ENCODE measurements at regions not wholly inside any gene's neighbourhood (a gene's known extent, or its start where the extent isn't known, plus 50 kb on each side); places are given as distances from the start of the nearest gene placed in this dataset.

GRCh38 chr3:116896116-116896515, 186.5 kb downstream of the TUSC7 start:
- no peak overlapping the region for H3K27ac ChIP-seq
- no peaks in the 10 kb centered on the region for H4K20me1 ChIP-seq (ENCODE audit: insufficient read depth)
- no peak overlapping the region for H2AFZ ChIP-seq (ENCODE audit: low read depth)
- TF ChIP-seq CTCF (conservative IDR thresholded peaks at IDR 0.05; ENCODE audit: low read depth, low read length) = no peak
- no peak overlapping the region for H3K9ac ChIP-seq
- no peaks in the 10 kb centered on the region for H3K79me2 ChIP-seq (ENCODE audit: insufficient read depth, low read depth)
- no peaks in the 10 kb centered on the region for H3K4me1 ChIP-seq (ENCODE audit: low read depth, poor library complexity, severe bottlenecking)
- no peak overlapping the region for H3K4me2 ChIP-seq
- H3K36me3 ChIP-seq (ENCODE audit: insufficient read depth) = no peaks in the 10 kb centered on the region
- no peaks in the 10 kb centered on the region for H3K27me3 ChIP-seq (ENCODE audit: insufficient read depth, low read depth)
- H3K4me3 ChIP-seq (IDR thresholded peaks at IDR 0.05; ENCODE audit: insufficient read depth, low read depth, low read length) = no peak overlapping the region

GRCh38 chr3:116897382-116897781, 187.8 kb downstream of the TUSC7 start:
- no peak overlapping the region for H3K4me2 ChIP-seq
- H4K20me1 ChIP-seq (ENCODE audit: insufficient read depth) = no peaks in the 10 kb centered on the region
- H3K4me3 ChIP-seq (IDR thresholded peaks at IDR 0.05; ENCODE audit: insufficient read depth, low read depth, low read length) = no peak overlapping the region
- no peaks in the 10 kb centered on the region for H3K27me3 ChIP-seq (ENCODE audit: insufficient read depth, low read depth)
- no peaks in the 10 kb centered on the region for H3K79me2 ChIP-seq (ENCODE audit: insufficient read depth, low read depth)
- H3K27ac ChIP-seq = no peak overlapping the region
- H3K9ac ChIP-seq = no peak overlapping the region
- H2AFZ ChIP-seq (ENCODE audit: low read depth) = no peak overlapping the region
- no peak for TF ChIP-seq CTCF (conservative IDR thresholded peaks at IDR 0.05; ENCODE audit: low read depth, low read length)
- no peaks in the 10 kb centered on the region for H3K36me3 ChIP-seq (ENCODE audit: insufficient read depth)
- H3K4me1 ChIP-seq (ENCODE audit: low read depth, poor library complexity, severe bottlenecking) = no peaks in the 10 kb centered on the region

GRCh38 chr3:116899253-116899652, 189.7 kb downstream of the TUSC7 start:
- TF ChIP-seq CTCF (conservative IDR thresholded peaks at IDR 0.05; ENCODE audit: low read depth, low read length) = no peak
- no peak overlapping the region for H2AFZ ChIP-seq (ENCODE audit: low read depth)
- H3K27ac ChIP-seq = no peak overlapping the region
- no peaks in the 10 kb centered on the region for H3K79me2 ChIP-seq (ENCODE audit: insufficient read depth, low read depth)
- H3K4me1 ChIP-seq (ENCODE audit: low read depth, poor library complexity, severe bottlenecking) = no peaks in the 10 kb centered on the region
- no peaks in the 10 kb centered on the region for H3K27me3 ChIP-seq (ENCODE audit: insufficient read depth, low read depth)
- H4K20me1 ChIP-seq (ENCODE audit: insufficient read depth) = no peaks in the 10 kb centered on the region
- no peak overlapping the region for H3K4me3 ChIP-seq (IDR thresholded peaks at IDR 0.05; ENCODE audit: insufficient read depth, low read depth, low read length)
- no peak overlapping the region for H3K9ac ChIP-seq
- no peak overlapping the region for H3K4me2 ChIP-seq
- H3K36me3 ChIP-seq (ENCODE audit: insufficient read depth) = no peaks in the 10 kb centered on the region

- H3K27ac ChIP-seq = no peak overlapping the region
Observed at GRCh38 chr3:116905334-116905733, 195.8 kb downstream of the TUSC7 start.

More at GRCh38 chr3:116905334-116905733, 195.8 kb downstream of the TUSC7 start:
- H3K36me3 ChIP-seq (ENCODE audit: insufficient read depth) = no peaks in the 10 kb centered on the region
- no peak overlapping the region for H3K4me2 ChIP-seq
- no peak overlapping the region for H3K4me3 ChIP-seq (IDR thresholded peaks at IDR 0.05; ENCODE audit: insufficient read depth, low read depth, low read length)
- H2AFZ ChIP-seq (ENCODE audit: low read depth) = no peak overlapping the region
- H3K4me1 ChIP-seq (ENCODE audit: low read depth, poor library complexity, severe bottlenecking) = no peaks in the 10 kb centered on the region
- TF ChIP-seq CTCF (conservative IDR thresholded peaks at IDR 0.05; ENCODE audit: low read depth, low read length) = no peak
- no peaks in the 10 kb centered on the region for H3K27me3 ChIP-seq (ENCODE audit: insufficient read depth, low read depth)
- no peak overlapping the region for H3K9ac ChIP-seq
- no peaks in the 10 kb centered on the region for H3K79me2 ChIP-seq (ENCODE audit: insufficient read depth, low read depth)
- H4K20me1 ChIP-seq (ENCODE audit: insufficient read depth) = no peaks in the 10 kb centered on the region

Data from KMS-11 (cell line).